ENCODE measurements at regions not wholly inside any gene's neighbourhood (a gene's known extent, or its start where the extent isn't known, plus 50 kb on each side); places are given as distances from the start of the nearest gene placed in this dataset.
"Not testable (repeated sequence)": the region's sequence is repeated elsewhere in the genome, so short reads cannot be mapped to it uniquely, and the experiment has no call there.

GRCh38 chr5:25550793-25551192, 906.0 kb upstream of the CDH10 start:
- peaks cover 4% of the 10 kb centered on the region for H3K9me3 Mint-ChIP-seq
- no peaks in the 10 kb centered on the region for H3K27me3 Mint-ChIP-seq (ENCODE audit: low read depth)
- no peaks in the 10 kb centered on the region for H3K36me3 Mint-ChIP-seq (ENCODE audit: low read depth)
- H3K27ac Mint-ChIP-seq = no peak overlapping the region
- H3K4me3 Mint-ChIP-seq = no peak overlapping the region
- no peaks in the 10 kb centered on the region for H3K4me1 Mint-ChIP-seq (ENCODE audit: low read depth)

GRCh38 chr5:25544652-25545249, 900.0 kb upstream of the CDH10 start:
- no peaks in the 10 kb centered on the region for H3K4me1 Mint-ChIP-seq (ENCODE audit: low read depth)
- H3K27ac Mint-ChIP-seq = no peak overlapping the region
- peaks cover 6% of the 10 kb centered on the region for H3K9me3 Mint-ChIP-seq

GRCh38 chr5:25540628-25541027, 895.9 kb upstream of the CDH10 start:
- no peaks in the 10 kb centered on the region for H3K27me3 Mint-ChIP-seq (ENCODE audit: low read depth)
- no peaks in the 10 kb centered on the region for H3K4me1 Mint-ChIP-seq (ENCODE audit: low read depth)
- H3K27ac Mint-ChIP-seq = no peak overlapping the region
- no peaks in the 10 kb centered on the region for H3K36me3 Mint-ChIP-seq (ENCODE audit: low read depth)
- no peak overlapping the region for H3K4me3 Mint-ChIP-seq
- H3K9me3 Mint-ChIP-seq = peaks cover under 1% of the 10 kb centered on the region

More at GRCh38 chr5:25544652-25545249, 900.0 kb upstream of the CDH10 start:
- Mint-ChIP-seq H3K27me3 (ENCODE audit: low read depth) (no peaks in the 10 kb centered on the region), H3K4me3 (no peak overlapping the region), H3K36me3 (ENCODE audit: low read depth) (no peaks in the 10 kb centered on the region)

- Mint-ChIP-seq H3K36me3 (ENCODE audit: low read depth) (no peaks in the 10 kb centered on the region), H3K4me1 (ENCODE audit: low read depth) (no peaks in the 10 kb centered on the region), H3K9me3 (no peaks in the 10 kb centered on the region), H3K27me3 (ENCODE audit: low read depth) (no peaks in the 10 kb centered on the region), H3K4me3 (no peak overlapping the region), H3K27ac (no peak overlapping the region)
Measured at GRCh38 chr5:25539536-25539935, 894.8 kb upstream of the CDH10 start.

GRCh38 chr5:25536461-25536860, 891.7 kb upstream of the CDH10 start:
- not testable (repeated sequence) for H3K4me1 Mint-ChIP-seq (ENCODE audit: low read depth); H3K36me3 Mint-ChIP-seq (ENCODE audit: low read depth); H3K9me3 Mint-ChIP-seq; H3K27me3 Mint-ChIP-seq (ENCODE audit: low read depth); H3K27ac Mint-ChIP-seq; H3K4me3 Mint-ChIP-seq

GRCh38 chr5:25516141-25516540, 871.4 kb upstream of the CDH10 start:
- Mint-ChIP-seq H3K4me3 (no peak overlapping the region), H3K4me1 (ENCODE audit: low read depth) (no peaks in the 10 kb centered on the region), H3K27ac (no peak overlapping the region), H3K27me3 (ENCODE audit: low read depth) (no peaks in the 10 kb centered on the region), H3K9me3 (peaks cover 28% of the 10 kb centered on the region), H3K36me3 (ENCODE audit: low read depth) (no peaks in the 10 kb centered on the region)

GRCh38 chr5:25515525-25515924, 870.7 kb upstream of the CDH10 start:
- H3K36me3 Mint-ChIP-seq (ENCODE audit: low read depth) = no peaks in the 10 kb centered on the region
- H3K9me3 Mint-ChIP-seq = peaks cover 28% of the 10 kb centered on the region
- no peaks in the 10 kb centered on the region for H3K4me1 Mint-ChIP-seq (ENCODE audit: low read depth)
- H3K4me3 Mint-ChIP-seq = no peak overlapping the region
- H3K27me3 Mint-ChIP-seq (ENCODE audit: low read depth) = no peaks in the 10 kb centered on the region
- no peak overlapping the region for H3K27ac Mint-ChIP-seq

- H3K4me3 Mint-ChIP-seq; H3K9me3 Mint-ChIP-seq; H3K36me3 Mint-ChIP-seq (ENCODE audit: low read depth); H3K4me1 Mint-ChIP-seq (ENCODE audit: low read depth); H3K27ac Mint-ChIP-seq; H3K27me3 Mint-ChIP-seq (ENCODE audit: low read depth): not testable (repeated sequence)
Measured at GRCh38 chr5:25510692-25511091, 865.9 kb upstream of the CDH10 start.

GRCh38 chr5:25508011-25508410, 863.2 kb upstream of the CDH10 start:
- H3K27ac Mint-ChIP-seq; H3K27me3 Mint-ChIP-seq (ENCODE audit: low read depth); H3K9me3 Mint-ChIP-seq; H3K4me1 Mint-ChIP-seq (ENCODE audit: low read depth); H3K36me3 Mint-ChIP-seq (ENCODE audit: low read depth); H3K4me3 Mint-ChIP-seq: not testable (repeated sequence)

- Mint-ChIP-seq H3K36me3 (ENCODE audit: low read depth) (no peaks in the 10 kb centered on the region), H3K27me3 (ENCODE audit: low read depth) (no peaks in the 10 kb centered on the region), H3K27ac (no peak overlapping the region), H3K4me1 (ENCODE audit: low read depth) (no peaks in the 10 kb centered on the region), H3K4me3 (no peak overlapping the region), H3K9me3 (peaks cover 9% of the 10 kb centered on the region)
Measured at GRCh38 chr5:25500635-25501034, 855.9 kb upstream of the CDH10 start.

- no peaks in the 10 kb centered on the region for H3K36me3 Mint-ChIP-seq (ENCODE audit: low read depth)
- H3K4me1 Mint-ChIP-seq (ENCODE audit: low read depth) = no peaks in the 10 kb centered on the region
- H3K27me3 Mint-ChIP-seq (ENCODE audit: low read depth) = no peaks in the 10 kb centered on the region
- H3K4me3 Mint-ChIP-seq = no peak overlapping the region
- H3K27ac Mint-ChIP-seq = no peak overlapping the region
- peaks cover 26% of the 10 kb centered on the region for H3K9me3 Mint-ChIP-seq
Measured at GRCh38 chr5:25489834-25490538, 845.2 kb upstream of the CDH10 start.

GRCh38 chr5:25488119-25488518, 843.3 kb upstream of the CDH10 start:
- Mint-ChIP-seq H3K4me3 (no peak overlapping the region), H3K27me3 (ENCODE audit: low read depth) (no peaks in the 10 kb centered on the region), H3K36me3 (ENCODE audit: low read depth) (no peaks in the 10 kb centered on the region), H3K9me3 (peaks cover 26% of the 10 kb centered on the region), H3K27ac (no peak overlapping the region), H3K4me1 (ENCODE audit: low read depth) (no peaks in the 10 kb centered on the region)

- H3K9me3 Mint-ChIP-seq = peaks cover 26% of the 10 kb centered on the region
- no peaks in the 10 kb centered on the region for H3K4me1 Mint-ChIP-seq (ENCODE audit: low read depth)
- no peaks in the 10 kb centered on the region for H3K36me3 Mint-ChIP-seq (ENCODE audit: low read depth)
- H3K27me3 Mint-ChIP-seq (ENCODE audit: low read depth) = no peaks in the 10 kb centered on the region
- no peak overlapping the region for H3K27ac Mint-ChIP-seq
- no peak overlapping the region for H3K4me3 Mint-ChIP-seq
Measured at GRCh38 chr5:25484391-25484790, 839.6 kb upstream of the CDH10 start.

GRCh38 chr5:25481463-25481862, 836.7 kb upstream of the CDH10 start:
- Mint-ChIP-seq H3K27ac (no peak overlapping the region), H3K4me3 (no peak overlapping the region), H3K27me3 (ENCODE audit: low read depth) (no peaks in the 10 kb centered on the region), H3K9me3 (peaks cover 13% of the 10 kb centered on the region), H3K36me3 (ENCODE audit: low read depth) (no peaks in the 10 kb centered on the region), H3K4me1 (ENCODE audit: low read depth) (no peaks in the 10 kb centered on the region)

GRCh38 chr5:25459082-25459481, 814.3 kb upstream of the CDH10 start:
- Mint-ChIP-seq H3K27ac (no peak overlapping the region), H3K4me3 (no peak overlapping the region), H3K9me3 (peaks cover 27% of the 10 kb centered on the region), H3K4me1 (ENCODE audit: low read depth) (no peaks in the 10 kb centered on the region), H3K36me3 (ENCODE audit: low read depth) (no peaks in the 10 kb centered on the region), H3K27me3 (ENCODE audit: low read depth) (no peaks in the 10 kb centered on the region)

Measured in T-helper 1 cell treated with Interleukin-12 subunit alpha and Interleukin-12 subunit beta and Interleukin-4 antibody, amounts not matched to agents 30 μg/mL and 1 μg/mL, for 36 hours (primary cell).